Hepatocyte (in vitro differentiated cells): ENCODE measurements at regions not wholly inside any gene's neighbourhood (a gene's known extent, or its start where the extent isn't known, plus 50 kb on each side); places are given as distances from the start of the nearest gene placed in this dataset.

Experiments used
- CTCF ChIP-seq: fragments of 200-600 bp; sonication (generic); IDR thresholded peaks from 2 replicates; pipeline ENCODE4 v1.5.1; 2016; ENCODE audit warnings: antibody characterized with exemption, mild to moderate bottlenecking; ENCODE audit not compliant: poor library complexity
- EZH2 ChIP-seq: fragments of 200-600 bp; sonication (generic); IDR thresholded peaks from 2 replicates; pipeline ENCODE4 v1.6.1; 2016; ENCODE audit warnings: antibody characterized with exemption, mild to moderate bottlenecking, borderline replicate concordance
- EZH2phosphoT487 ChIP-seq: fragments of 200-600 bp; sonication (generic); IDR thresholded peaks from one replicate; pipeline ENCODE4 v1.6.1; 2018; ENCODE audit warnings: antibody characterized with exemption, mild to moderate bottlenecking, low read depth, moderate library complexity; ENCODE audit not compliant: unreplicated experiment, severe bottlenecking

- TF ChIP-seq CTCF, result peak; percentile 31
- no peak for TF ChIP-seq EZH2phosphoT487
- no peak for TF ChIP-seq EZH2
Measured at GRCh38 chr5:128842241-128842640, 123.0 kb upstream of the SLC27A6 start.
